Ishikawa (cell line): ENCODE measurements at regions not wholly inside any gene's neighbourhood (a gene's known extent, or its start where the extent isn't known, plus 50 kb on each side); places are given as distances from the start of the nearest gene placed in this dataset.

Experiments used
- CREB1 ChIP-seq: IDR thresholded peaks from 2 replicates; pipeline ENCODE4 v1.6.1; 2012; ENCODE audit warnings: low read depth
- EGR1 ChIP-seq: IDR thresholded peaks from 2 replicates; pipeline ENCODE4 v1.6.1; 2012
- FOXM1 ChIP-seq: IDR thresholded peaks from 2 replicates; pipeline ENCODE4 v1.6.1; 2012; ENCODE audit warnings: low read depth, borderline replicate concordance
- MAX ChIP-seq: IDR thresholded peaks from 2 replicates; pipeline ENCODE4 v1.6.1; 2012
- RAD21 ChIP-seq: IDR thresholded peaks from 2 replicates; pipeline ENCODE4 v1.6.1; 2012; ENCODE audit warnings: low read depth

- TF ChIP-seq EGR1 (no peak), MAX (no peak), CREB1 (no peak), FOXM1 (no peak), RAD21 (no peak)
These were observed 320.9 kb upstream of the KLF4 start for GRCh38 chr9:107810461-107810961.
